OCI-LY3 (cell line): ENCODE measurements at regions not wholly inside any gene's neighbourhood (a gene's known extent, or its start where the extent isn't known, plus 50 kb on each side); places are given as distances from the start of the nearest gene placed in this dataset.

Source experiments
- H2AFZ ChIP-seq: fragments of 200-600, 300-600 bp; shearing (Covaris generic); 2 replicates; pipeline ENCODE4 v1.6.0; 2014; ENCODE audit warnings: antibody characterized with exemption, low read depth, low read length
- H3K27ac ChIP-seq: fragments of 200-600, 300-600 bp; sonication (generic); 2 replicates; pipeline ENCODE4 v1.5.1; 2014; ENCODE audit warnings: mild to moderate bottlenecking, low read length, moderate library complexity, mixed read lengths
- H3K27me3 ChIP-seq: fragments of 200-600, 300-600 bp; sonication (generic); 2 replicates; pipeline ENCODE4 v1.6.1; 2014; ENCODE audit warnings: low read depth, low read length, mixed read lengths
- H3K36me3 ChIP-seq: fragments of 200-600, 300-600 bp; sonication (generic); replicated peaks from 2 replicates; pipeline ENCODE3; 2014; ENCODE audit warnings: low read depth, low read length, mixed read lengths
- H3K4me1 ChIP-seq: fragments of 300-600, 200-600 bp; sonication (generic); 2 replicates; pipeline ENCODE4 v1.6.1; 2014; ENCODE audit warnings: low read length, mixed read lengths
- H3K4me2 ChIP-seq: fragments of 200-600, 300-600 bp; sonication (generic); 2 replicates; pipeline ENCODE4 v1.6.1; 2014; ENCODE audit warnings: low read length, mixed read lengths
- H3K4me3 ChIP-seq: fragments of 300-600, 200-600 bp; sonication (generic); 2 replicates; pipeline ENCODE4 v1.5.1; 2014; ENCODE audit warnings: antibody characterized with exemption, mild to moderate bottlenecking, low read length, moderate library complexity
- H3K79me2 ChIP-seq: fragments of 300-600, 200-600 bp; shearing (Covaris generic); 2 replicates; pipeline ENCODE4 v1.6.1; 2014; ENCODE audit warnings: mild to moderate bottlenecking, low read length, mixed read lengths
- H3K9ac ChIP-seq: fragments of 300-600, 200-600 bp; shearing (Covaris generic); 2 replicates; pipeline ENCODE4 v1.6.0; 2014; ENCODE audit warnings: mild to moderate bottlenecking, low read length, moderate library complexity
- H3K9me3 ChIP-seq: fragments of 200-600, 300-600 bp; shearing (Covaris generic); 2 replicates; pipeline ENCODE4 v1.6.1; 2014; ENCODE audit warnings: low read length, mixed read lengths; ENCODE audit not compliant: insufficient read depth
- H4K20me1 ChIP-seq: fragments of 200-600, 300-600 bp; sonication (generic); 2 replicates; pipeline ENCODE4 v1.6.1; 2016; ENCODE audit warnings: low read length, mixed read lengths; ENCODE audit not compliant: insufficient read depth
- CTCF ChIP-seq: fragments of 200-600, 300-600 bp; sonication (generic); IDR thresholded peaks from 2 replicates; pipeline ENCODE4 v1.5.1; 2014; ENCODE audit warnings: antibody characterized with exemption, low read length, low read depth
- EZH2phosphoT487 ChIP-seq: fragments of 200-600 bp; shearing (Covaris generic); IDR thresholded peaks from 2 replicates; pipeline ENCODE4 v1.6.1; 2018; ENCODE audit warnings: antibody characterized with exemption, mixed run types, low read depth

DNA sequence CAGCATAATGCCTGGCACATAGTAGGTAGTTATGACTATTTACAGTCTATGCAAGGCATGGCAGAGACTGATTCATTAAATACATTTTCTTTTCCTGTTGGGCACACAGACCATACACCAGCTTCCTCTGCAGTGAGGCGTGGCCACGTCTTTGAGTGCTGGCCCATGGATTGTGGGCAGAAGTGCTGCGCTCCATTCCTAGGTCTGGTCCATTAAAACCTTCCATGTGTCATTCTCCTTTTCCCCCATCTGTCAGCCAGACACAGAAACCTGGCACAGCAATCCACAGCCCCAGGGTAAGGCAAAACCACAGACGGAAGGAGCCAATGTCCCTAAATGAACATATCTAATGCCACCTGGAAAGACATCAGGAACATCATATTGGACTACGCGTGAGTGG, 141.9 kb downstream of the TTC32 start:
- Histone ChIP-seq H3K27ac (no peak overlapping the region), H2AFZ (no peak overlapping the region), H3K9ac (no peak overlapping the region), H3K4me3 (no peak overlapping the region), H3K9me3 (no peaks in the 10 kb centered on the region), H3K79me2 (no peaks in the 10 kb centered on the region), H4K20me1 (no peaks in the 10 kb centered on the region), H3K4me2 (no peak overlapping the region), H3K4me1 (no peaks in the 10 kb centered on the region), H3K36me3 (no peaks in the 10 kb centered on the region), H3K27me3 (no peaks in the 10 kb centered on the region)
- TF ChIP-seq EZH2phosphoT487: no peak

GRCh38 chr2:19758658-19759057, 143.1 kb downstream of the TTC32 start:
- H3K79me2 ChIP-seq: no peaks in the 10 kb centered on the region
- no peaks in the 10 kb centered on the region for H3K36me3 ChIP-seq
- H2AFZ ChIP-seq: no peak overlapping the region
- no peak overlapping the region for H3K9ac ChIP-seq
- H3K9me3 ChIP-seq: no peaks in the 10 kb centered on the region
- H3K4me1 ChIP-seq: no peaks in the 10 kb centered on the region
- H3K4me3 ChIP-seq: no peak overlapping the region
- no peak overlapping the region for H3K4me2 ChIP-seq
- no peak for TF ChIP-seq EZH2phosphoT487
- no peak for TF ChIP-seq CTCF
- H3K27ac ChIP-seq: no peak overlapping the region
- H4K20me1 ChIP-seq: no peaks in the 10 kb centered on the region
- H3K27me3 ChIP-seq: no peaks in the 10 kb centered on the region

- no peak overlapping the region for H3K4me2 ChIP-seq
These were observed 144.2 kb downstream of the TTC32 start for GRCh38 chr2:19757586-19757985.

GRCh38 chr2:19754907-19755306, 146.9 kb downstream of the TTC32 start:
- no peak for TF ChIP-seq CTCF
- TF ChIP-seq EZH2phosphoT487: no peak
- no peaks in the 10 kb centered on the region for H3K36me3 ChIP-seq
- no peak overlapping the region for H3K4me3 ChIP-seq
- no peaks in the 10 kb centered on the region for H4K20me1 ChIP-seq
- no peaks in the 10 kb centered on the region for H3K9me3 ChIP-seq
- no peak overlapping the region for H3K4me2 ChIP-seq
- H3K79me2 ChIP-seq: no peaks in the 10 kb centered on the region
- no peak overlapping the region for H3K9ac ChIP-seq
- no peaks in the 10 kb centered on the region for H3K4me1 ChIP-seq
- H3K27me3 ChIP-seq: no peaks in the 10 kb centered on the region
- H2AFZ ChIP-seq: no peak overlapping the region
- H3K27ac ChIP-seq: no peak overlapping the region

More at GRCh38 chr2:19757586-19757985, 144.2 kb downstream of the TTC32 start:
- H3K9me3 ChIP-seq: no peaks in the 10 kb centered on the region
- no peaks in the 10 kb centered on the region for H4K20me1 ChIP-seq
- H3K36me3 ChIP-seq: no peaks in the 10 kb centered on the region
- H3K27me3 ChIP-seq: no peaks in the 10 kb centered on the region
- H3K9ac ChIP-seq: no peak overlapping the region
- no peak overlapping the region for H3K4me3 ChIP-seq
- no peaks in the 10 kb centered on the region for H3K4me1 ChIP-seq
- no peak overlapping the region for H3K27ac ChIP-seq
- no peaks in the 10 kb centered on the region for H3K79me2 ChIP-seq
- no peak overlapping the region for H2AFZ ChIP-seq
- TF ChIP-seq EZH2phosphoT487 (no peak), CTCF (no peak)

GRCh38 chr2:19753818-19754217, 148.0 kb downstream of the TTC32 start:
- H3K9ac ChIP-seq: no peak overlapping the region
- no peaks in the 10 kb centered on the region for H3K9me3 ChIP-seq
- no peak for TF ChIP-seq EZH2phosphoT487
- no peak overlapping the region for H2AFZ ChIP-seq
- H4K20me1 ChIP-seq: no peaks in the 10 kb centered on the region
- no peak overlapping the region for H3K4me2 ChIP-seq
- no peaks in the 10 kb centered on the region for H3K27me3 ChIP-seq
- H3K36me3 ChIP-seq: no peaks in the 10 kb centered on the region
- H3K4me3 ChIP-seq: no peak overlapping the region
- H3K27ac ChIP-seq: no peak overlapping the region
- no peaks in the 10 kb centered on the region for H3K79me2 ChIP-seq
- H3K4me1 ChIP-seq: no peaks in the 10 kb centered on the region
